Thyroid gland (tissue), 4 donors: ENCODE measurements at regions not wholly inside any gene's neighbourhood (a gene's known extent, or its start where the extent isn't known, plus 50 kb on each side); places are given as distances from the start of the nearest gene placed in this dataset.

Source experiments
- DNase-seq, 2 donors: peaks; one replicate each; pipeline ENCODE4 v3.0.0-alpha.2; 2019
- H3K27ac ChIP-seq, 3 donors: fragments of 200-600 bp; sonication (generic); 1 replicate in 2 of 3; 2 replicates in 1 of 3; pipeline ENCODE4 v1.5.1; 2016 to 2019; ENCODE audit warnings: mild to moderate bottlenecking in 1 of 3, moderate library complexity in 1 of 3
- H3K27me3 ChIP-seq: fragments of 200-600 bp; sonication (generic); one replicate; pipeline ENCODE4 v1.5.1; 2019
- H3K36me3 ChIP-seq, 2 donors: fragments of 200-600 bp; sonication (generic); one replicate each; pipeline ENCODE4 v1.5.1; 2016 to 2019
- H3K4me1 ChIP-seq, 2 donors: fragments of 200-600 bp; sonication (generic); one replicate each; pipeline ENCODE4 v1.5.1; 2017 to 2019
- H3K4me3 ChIP-seq, 3 donors: fragments of 200-600 bp; sonication (generic); replicated peaks in 1 of 3; 1 replicate in 2 of 3; 2 replicates in 1 of 3; pipeline ENCODE4 v1.5.1; 2016; ENCODE audit warnings: mild to moderate bottlenecking in 1 of 3
- H3K9me3 ChIP-seq: fragments of 200-600 bp; sonication (generic); one replicate; pipeline ENCODE4 v1.5.1; 2017
- POLR2A ChIP-seq, 2 donors: fragments of 450-650 bp; IDR thresholded peaks; one replicate each; pipeline ENCODE4 v1.6.1; 2017; ENCODE audit warnings: antibody characterized with exemption in 2 of 2, mild to moderate bottlenecking in 2 of 2, moderate library complexity in 1 of 2
- WGBS, 2 donors: methylation state at CpG; one replicate each; pipeline ENCODE4 v1.1.5; 2017; 5-methylcytosine and 5-hydroxymethylcytosine counted together
- intact Hi-C: fragments of 100-400 bp; cut with DNase I; formaldehyde crosslinking; loops from one replicate; pipeline ENCODE4 v1.15.1; 2023
- TF ChIP-seq, protein P1 (sequence below), 6 experiments: fragments of 200-600 bp in 3 of 6; fragments of 450-650 bp in 3 of 6; sonication (generic) in 3 of 6; IDR thresholded peaks; one replicate each; pipeline ENCODE4 v1.5.1; 2016 to 2019; ENCODE audit warnings: antibody characterized with exemption in 6 of 6, mild to moderate bottlenecking in 2 of 6, inconsistent platforms in 1 of 6, moderate library complexity in 1 of 6

GRCh38 chr2:22397847-22398246 lies 987.1 kb upstream of the KLHL29 start:
- Histone ChIP-seq H3K36me3 (no peaks in the 10 kb centered on the region), H3K9me3 (no peaks in the 10 kb centered on the region), H3K27me3 (no peaks in the 10 kb centered on the region), H3K4me3 (no peak overlapping the region), H3K27ac (no peak overlapping the region), H3K4me1 (no peaks in the 10 kb centered on the region)
- intact Hi-C loops, result no loop called here
- 48 to 50% methylated on average over 2 of the region's 2 CpGs for WGBS, 2 donors
- TF ChIP-seq, protein P1, sequence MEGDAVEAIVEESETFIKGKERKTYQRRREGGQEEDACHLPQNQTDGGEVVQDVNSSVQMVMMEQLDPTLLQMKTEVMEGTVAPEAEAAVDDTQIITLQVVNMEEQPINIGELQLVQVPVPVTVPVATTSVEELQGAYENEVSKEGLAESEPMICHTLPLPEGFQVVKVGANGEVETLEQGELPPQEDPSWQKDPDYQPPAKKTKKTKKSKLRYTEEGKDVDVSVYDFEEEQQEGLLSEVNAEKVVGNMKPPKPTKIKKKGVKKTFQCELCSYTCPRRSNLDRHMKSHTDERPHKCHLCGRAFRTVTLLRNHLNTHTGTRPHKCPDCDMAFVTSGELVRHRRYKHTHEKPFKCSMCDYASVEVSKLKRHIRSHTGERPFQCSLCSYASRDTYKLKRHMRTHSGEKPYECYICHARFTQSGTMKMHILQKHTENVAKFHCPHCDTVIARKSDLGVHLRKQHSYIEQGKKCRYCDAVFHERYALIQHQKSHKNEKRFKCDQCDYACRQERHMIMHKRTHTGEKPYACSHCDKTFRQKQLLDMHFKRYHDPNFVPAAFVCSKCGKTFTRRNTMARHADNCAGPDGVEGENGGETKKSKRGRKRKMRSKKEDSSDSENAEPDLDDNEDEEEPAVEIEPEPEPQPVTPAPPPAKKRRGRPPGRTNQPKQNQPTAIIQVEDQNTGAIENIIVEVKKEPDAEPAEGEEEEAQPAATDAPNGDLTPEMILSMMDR (IDR thresholded peaks at IDR 0.05), result no peak
- TF ChIP-seq POLR2A (IDR thresholded peaks at IDR 0.05), result no peak
- DNase-seq, result no peak

DNA sequence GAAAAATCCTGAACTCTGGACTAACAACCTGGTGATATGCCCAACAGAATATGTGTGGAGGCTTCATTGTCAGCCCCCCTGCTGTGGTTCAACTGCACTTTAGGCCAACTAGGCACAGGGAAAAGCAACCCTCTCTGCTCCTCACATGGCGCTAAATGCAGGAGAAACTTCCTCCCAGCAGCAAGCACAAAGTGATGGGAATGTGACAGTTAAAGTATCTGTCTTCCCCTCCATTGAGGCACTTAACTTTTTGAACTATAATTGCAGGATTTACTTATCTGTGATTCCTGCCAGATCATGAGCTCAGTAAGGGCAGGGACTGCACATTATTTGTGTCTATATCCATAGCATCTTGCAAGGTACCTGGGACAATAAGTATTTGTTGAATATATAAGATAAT lies 981.2 kb upstream of the KLHL29 start:
- Histone ChIP-seq H3K4me1 (no peaks in the 10 kb centered on the region), H3K9me3 (no peaks in the 10 kb centered on the region), H3K36me3 (no peaks in the 10 kb centered on the region), H3K27me3 (no peaks in the 10 kb centered on the region), H3K4me3 (no peak overlapping the region), H3K27ac (no peak overlapping the region)
- no peak for DNase-seq
- intact Hi-C loops, result no loop called here
- TF ChIP-seq, protein P1 (IDR thresholded peaks at IDR 0.05), result no peak
- no peak for TF ChIP-seq POLR2A (IDR thresholded peaks at IDR 0.05)
- WGBS, 2 donors, result 87 to 100% methylated on average over 1 of the region's 1 CpG

DNA sequence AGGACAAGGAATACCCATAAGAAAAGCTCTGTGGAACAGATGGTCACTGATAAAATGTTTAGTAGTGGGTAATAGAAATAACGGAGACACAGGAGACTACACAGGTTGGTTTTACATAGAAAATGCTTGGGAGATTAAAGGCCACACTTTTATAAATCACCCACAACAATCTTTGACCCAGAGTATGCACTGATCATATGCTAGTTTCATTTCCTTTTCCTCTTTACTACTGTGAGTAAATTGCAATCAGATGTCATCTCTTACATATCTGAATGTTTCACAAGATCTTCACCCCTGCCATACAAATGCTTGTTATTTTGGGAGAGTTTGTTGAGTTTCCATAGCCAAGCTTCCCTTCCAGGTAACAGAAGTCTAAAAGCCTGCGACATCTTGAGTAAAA lies 978.4 kb upstream of the KLHL29 start:
- no peaks in the 10 kb centered on the region for H3K27me3 ChIP-seq
- H3K4me1 ChIP-seq, result no peaks in the 10 kb centered on the region
- H3K36me3 ChIP-seq, result no peaks in the 10 kb centered on the region
- no peaks in the 10 kb centered on the region for H3K9me3 ChIP-seq
- TF ChIP-seq, protein P1 (IDR thresholded peaks at IDR 0.05), result no peak
- TF ChIP-seq POLR2A (IDR thresholded peaks at IDR 0.05), result no peak
- WGBS, 2 donors, result 89 to 90% methylated on average over 2 of the region's 2 CpGs
- no peak overlapping the region for H3K27ac ChIP-seq
- intact Hi-C loops, result no loop called here
- no peak for DNase-seq
- no peak overlapping the region for H3K4me3 ChIP-seq

DNA sequence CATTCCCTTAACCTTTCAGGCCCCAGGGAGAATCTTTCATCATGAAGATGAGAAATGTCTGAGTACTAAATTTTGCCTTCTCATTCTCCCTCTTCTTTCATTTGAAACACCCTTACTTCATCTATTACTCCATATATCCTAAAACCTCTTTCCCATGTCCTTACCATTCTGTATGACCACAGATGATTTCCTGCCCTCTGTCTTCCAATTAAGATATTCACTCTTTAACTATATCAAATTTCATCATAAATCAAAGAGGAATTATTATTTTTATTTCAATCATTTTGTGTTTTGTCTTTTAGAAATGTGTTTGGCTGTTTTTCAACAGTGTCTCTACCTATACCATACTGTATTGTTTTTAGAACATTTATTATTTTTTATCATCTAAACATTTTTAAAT lies 964.9 kb upstream of the KLHL29 start:
- TF ChIP-seq, protein P1 (IDR thresholded peaks at IDR 0.05), result no peak
- TF ChIP-seq POLR2A (IDR thresholded peaks at IDR 0.05), result no peak
- no peaks in the 10 kb centered on the region for H3K9me3 ChIP-seq
- intact Hi-C loops, result no loop called here
- no peak for DNase-seq
- no peaks in the 10 kb centered on the region for H3K4me1 ChIP-seq
- H3K4me3 ChIP-seq, result no peak overlapping the region
- no peak overlapping the region for H3K27ac ChIP-seq
- H3K36me3 ChIP-seq, result no peaks in the 10 kb centered on the region
- H3K27me3 ChIP-seq, result no peaks in the 10 kb centered on the region

DNA sequence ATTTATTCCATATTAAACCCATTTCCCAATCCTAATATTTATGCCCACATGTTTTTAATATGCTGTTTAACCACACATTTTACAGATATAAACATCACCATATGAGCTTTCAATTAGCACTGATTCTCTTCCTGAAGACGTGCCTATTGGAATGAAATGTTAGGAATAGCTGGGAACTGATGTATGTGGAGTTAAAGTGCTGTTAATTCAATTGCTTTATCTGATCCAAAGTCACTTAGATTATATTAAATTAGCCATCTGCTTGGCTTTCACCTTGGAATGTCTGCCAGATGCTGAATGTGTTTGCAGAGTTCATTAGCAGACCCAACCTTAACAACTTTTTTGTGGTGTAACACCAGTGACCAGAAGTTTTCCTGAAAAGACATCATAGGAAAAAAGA lies 942.9 kb upstream of the KLHL29 start:
- Histone ChIP-seq H3K27ac (no peak overlapping the region), H3K4me1 (no peaks in the 10 kb centered on the region), H3K4me3 (no peak overlapping the region), H3K36me3 (no peaks in the 10 kb centered on the region), H3K9me3 (no peaks in the 10 kb centered on the region), H3K27me3 (no peaks in the 10 kb centered on the region)
- WGBS, 2 donors, result 39 to 42% methylated on average over 1 of the region's 1 CpG
- intact Hi-C loops, result no loop called here
- TF ChIP-seq, protein P1 (IDR thresholded peaks at IDR 0.05), result no peak
- TF ChIP-seq POLR2A (IDR thresholded peaks at IDR 0.05), result no peak
- DNase-seq, result no peak
